Right lobe of liver (tissue), 6 donors: ENCODE measurements at regions not wholly inside any gene's neighbourhood (a gene's known extent, or its start where the extent isn't known, plus 50 kb on each side); places are given as distances from the start of the nearest gene placed in this dataset.

Source experiments
- ATAC-seq, 4 donors: fragments of 200-7000 bp; cut with Tn5 transposase; one replicate each; pipeline ENCODE4 v1.9.1; 2020; ENCODE audit warnings: mild to moderate bottlenecking in 4 of 4, moderate library complexity in 4 of 4
- DNase-seq, 3 donors: peaks; one replicate each; pipeline ENCODE4 v3.0.0-alpha.2; 2020
- H3K27ac ChIP-seq, 3 donors: fragments of 200-600 bp; one replicate each; pipeline ENCODE4 v1.8.0; 2022
- H3K27me3 ChIP-seq, 2 donors: fragments of 200-600 bp; one replicate each; pipeline ENCODE4 v1.8.0; 2022
- H3K36me3 ChIP-seq, 4 donors: fragments of 200-600 bp; sonication (generic) in 1 of 4; one replicate each; pipeline versions ENCODE4 v1.5.1 to v1.8.0; 2017 to 2022; ENCODE audit warnings: control low read depth in 1 of 4
- H3K4me1 ChIP-seq, 4 donors: fragments of 200-600 bp; sonication (generic) in 1 of 4; one replicate each; pipeline versions ENCODE4 v1.5.1 to v1.8.0; 2017 to 2022; ENCODE audit warnings: control low read depth in 1 of 4
- H3K4me3 ChIP-seq, 3 donors: fragments of 200-600 bp; one replicate each; pipeline ENCODE4 v1.8.0; 2022
- H3K9me3 ChIP-seq, 4 donors: fragments of 200-600 bp; sonication (generic) in 1 of 4; one replicate each; pipeline versions ENCODE4 v1.5.1 to v1.8.0; 2017 to 2022; ENCODE audit warnings: control low read depth in 1 of 4
- POLR2A ChIP-seq: fragments of 450-650 bp; IDR thresholded peaks from one replicate; pipeline ENCODE4 v1.6.1; 2017; ENCODE audit warnings: antibody characterized with exemption, mild to moderate bottlenecking
- WGBS: methylation state at CpG from one replicate; pipeline ENCODE4 v1.1.6; 2018; ENCODE audit warnings: low coverage, low lambda C conversion rate; ENCODE audit not compliant: insufficient coverage; ENCODE audit errors: missing lambda C conversion rate; 5-methylcytosine and 5-hydroxymethylcytosine counted together
- intact Hi-C, 2 donors: fragments of 100-400 bp; cut with DNase I; formaldehyde crosslinking; loops; one replicate each; pipeline versions ENCODE4 v1.11.2 to v1.14.1; 2022
- TF ChIP-seq, protein P1 (sequence below), 4 donors: fragments of 200-600 bp in 3 of 4; fragments of 450-650 bp in 1 of 4; IDR thresholded peaks; one replicate each; pipeline versions ENCODE4 v1.5.1 to v1.8.0; 2016 to 2022; ENCODE audit warnings: antibody characterized with exemption in 4 of 4, mild to moderate bottlenecking in 2 of 4
- donor health status: DM: no; HTN: yes; CAD: no.
- donor health status: DM: no; HTN: no; CAD: no.
- donor health status: DM: no; HTN: no; CAD: no.
- donor health status: DM: no; HTN: yes; CAD: no.
- donor health status: DM: no; HTN: yes; CAD: no.

GRCh38 chr9:26334706-26335105 is 557.9 kb downstream of the CAAP1 start:
- no peaks in the 10 kb centered on the region for H3K27me3 ChIP-seq

DNA sequence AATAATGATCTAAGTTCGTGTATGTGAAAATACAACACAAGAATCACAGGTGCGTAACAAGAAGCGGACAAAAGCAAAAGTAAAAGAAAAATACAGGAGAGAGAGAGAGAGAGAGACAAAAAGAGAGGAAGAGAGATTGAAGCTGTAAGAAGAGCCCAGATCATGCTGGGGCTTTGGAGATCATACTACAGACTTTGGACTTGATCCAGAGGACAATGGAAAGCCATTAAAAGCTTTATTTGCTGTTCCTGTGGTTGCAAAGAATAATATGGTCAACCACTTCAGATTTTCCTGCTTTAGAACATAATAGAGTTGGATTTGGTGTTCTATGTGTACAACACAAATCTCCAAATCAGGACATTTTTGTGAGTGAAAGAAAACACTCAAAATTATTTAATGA is 561.4 kb downstream of the CAAP1 start:
- TF ChIP-seq, protein P1, sequence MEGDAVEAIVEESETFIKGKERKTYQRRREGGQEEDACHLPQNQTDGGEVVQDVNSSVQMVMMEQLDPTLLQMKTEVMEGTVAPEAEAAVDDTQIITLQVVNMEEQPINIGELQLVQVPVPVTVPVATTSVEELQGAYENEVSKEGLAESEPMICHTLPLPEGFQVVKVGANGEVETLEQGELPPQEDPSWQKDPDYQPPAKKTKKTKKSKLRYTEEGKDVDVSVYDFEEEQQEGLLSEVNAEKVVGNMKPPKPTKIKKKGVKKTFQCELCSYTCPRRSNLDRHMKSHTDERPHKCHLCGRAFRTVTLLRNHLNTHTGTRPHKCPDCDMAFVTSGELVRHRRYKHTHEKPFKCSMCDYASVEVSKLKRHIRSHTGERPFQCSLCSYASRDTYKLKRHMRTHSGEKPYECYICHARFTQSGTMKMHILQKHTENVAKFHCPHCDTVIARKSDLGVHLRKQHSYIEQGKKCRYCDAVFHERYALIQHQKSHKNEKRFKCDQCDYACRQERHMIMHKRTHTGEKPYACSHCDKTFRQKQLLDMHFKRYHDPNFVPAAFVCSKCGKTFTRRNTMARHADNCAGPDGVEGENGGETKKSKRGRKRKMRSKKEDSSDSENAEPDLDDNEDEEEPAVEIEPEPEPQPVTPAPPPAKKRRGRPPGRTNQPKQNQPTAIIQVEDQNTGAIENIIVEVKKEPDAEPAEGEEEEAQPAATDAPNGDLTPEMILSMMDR (IDR thresholded peaks at IDR 0.05), result no peak
- no peak for TF ChIP-seq POLR2A
- no peak overlapping the region for H3K27ac ChIP-seq
- ATAC-seq (no peak), DNase-seq (no peak)
- no peak overlapping the region for H3K4me3 ChIP-seq
- no peaks in the 10 kb centered on the region for H3K9me3 ChIP-seq
- H3K27me3 ChIP-seq, result no peaks in the 10 kb centered on the region
- H3K36me3 ChIP-seq, result no peaks in the 10 kb centered on the region
- H3K4me1 ChIP-seq, result no peaks in the 10 kb centered on the region
- intact Hi-C loops, result no loop called here
- 77% methylated on average over 3 of the region's 3 CpGs for WGBS

More at GRCh38 chr9:26334706-26335105, 557.9 kb downstream of the CAAP1 start:
- ATAC-seq (no peak), DNase-seq (no peak)
- no peaks in the 10 kb centered on the region for H3K36me3 ChIP-seq
- TF ChIP-seq POLR2A, result no peak
- TF ChIP-seq, protein P1 (IDR thresholded peaks at IDR 0.05), result no peak
- no peak overlapping the region for H3K27ac ChIP-seq
- no peaks in the 10 kb centered on the region for H3K9me3 ChIP-seq
- no peak overlapping the region for H3K4me3 ChIP-seq
- intact Hi-C loops, result no loop called here
- H3K4me1 ChIP-seq, result no peaks in the 10 kb centered on the region
- WGBS, result 63% methylated on average over 4 of the region's 4 CpGs

DNA sequence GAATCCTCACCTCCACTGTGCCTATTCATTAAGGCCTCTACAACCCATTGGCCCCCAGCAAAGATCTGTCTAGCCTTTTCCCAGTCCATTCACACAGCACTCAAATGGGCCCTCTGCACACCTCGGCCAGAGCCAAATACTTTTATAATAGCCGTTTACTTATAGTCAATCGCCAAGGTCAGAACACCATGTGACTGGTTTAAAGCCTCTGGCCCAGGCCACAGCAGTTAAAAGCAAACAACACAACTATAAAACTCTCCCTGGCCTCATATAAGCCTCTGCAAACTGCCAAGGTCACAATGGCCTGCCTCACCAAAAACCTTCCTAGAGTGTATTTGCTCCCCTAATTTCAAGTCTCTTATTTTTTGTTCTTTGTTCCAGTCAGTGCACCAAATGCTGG is 562.6 kb downstream of the CAAP1 start:
- 15% methylated on average over 3 of the region's 3 CpGs for WGBS
- TF ChIP-seq, protein P1 (IDR thresholded peaks at IDR 0.05), result no peak
- TF ChIP-seq POLR2A, result no peak
- no peaks in the 10 kb centered on the region for H3K4me1 ChIP-seq
- ATAC-seq, result no peak
- DNase-seq, result no peak
- no peak overlapping the region for H3K27ac ChIP-seq
- H3K4me3 ChIP-seq, result no peak overlapping the region
- no peaks in the 10 kb centered on the region for H3K9me3 ChIP-seq
- H3K27me3 ChIP-seq, result no peaks in the 10 kb centered on the region
- intact Hi-C loops, result no loop called here
- H3K36me3 ChIP-seq, result no peaks in the 10 kb centered on the region

DNA sequence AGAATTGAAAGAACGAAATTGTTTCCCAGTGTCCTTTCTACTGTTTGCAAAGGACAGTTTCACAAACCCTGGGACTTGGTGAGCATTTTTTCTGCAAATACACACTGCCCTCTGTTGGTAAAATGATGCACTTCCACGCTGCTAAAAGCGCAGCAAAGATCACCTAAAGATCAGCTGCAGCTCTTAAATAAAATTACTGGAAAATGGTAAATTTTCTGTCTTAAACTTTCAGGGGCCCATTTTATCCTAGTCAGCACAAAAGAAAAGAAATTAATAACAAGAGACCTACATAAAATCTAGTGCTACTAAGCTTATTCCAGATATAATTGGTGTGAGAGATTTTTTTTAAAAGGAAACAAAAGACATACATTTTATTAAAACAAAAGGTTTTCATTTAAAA is 566.0 kb downstream of the CAAP1 start:
- Histone ChIP-seq H3K9me3 (no peaks in the 10 kb centered on the region), H3K27ac (no peak overlapping the region), H3K4me3 (no peak overlapping the region), H3K4me1 (no peaks in the 10 kb centered on the region), H3K27me3 (no peaks in the 10 kb centered on the region), H3K36me3 (no peaks in the 10 kb centered on the region)
- DNase-seq (peak in 1 of 3 donors; percentile 46), ATAC-seq (peak; percentile 81 to 89 (median 84))
- intact Hi-C loops, result no loop called here
- no peak for TF ChIP-seq POLR2A
- TF ChIP-seq, protein P1 (IDR thresholded peaks at IDR 0.05), result peak; percentile 69 to 81 (median 76)
- WGBS, result 0% methylated on average over 3 of the region's 3 CpGs

DNA sequence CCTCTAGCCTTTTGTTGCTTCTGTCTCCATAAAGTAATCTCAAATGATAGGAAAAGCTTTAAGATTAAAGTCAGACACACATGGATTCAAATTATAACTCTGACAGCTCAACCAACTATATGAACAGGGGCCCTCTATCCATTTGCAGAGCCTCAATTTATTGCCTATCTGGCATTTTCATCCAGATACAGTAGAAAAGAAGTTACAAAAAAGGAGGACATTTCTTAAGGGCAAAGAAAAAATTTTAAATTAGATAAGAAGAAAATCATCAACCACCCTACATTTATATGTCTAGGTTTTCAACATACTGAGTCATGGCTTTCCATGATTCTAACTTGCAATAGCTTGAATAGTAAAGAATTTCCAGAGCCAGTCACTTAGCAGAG is 567.2 kb downstream of the CAAP1 start:
- no peaks in the 10 kb centered on the region for H3K36me3 ChIP-seq
- H3K9me3 ChIP-seq, result no peaks in the 10 kb centered on the region
- no peak overlapping the region for H3K4me3 ChIP-seq
- DNase-seq (no peak), ATAC-seq (no peak)
- no peaks in the 10 kb centered on the region for H3K27me3 ChIP-seq
- intact Hi-C loops, result no loop called here
- H3K4me1 ChIP-seq, result no peaks in the 10 kb centered on the region
- no peak overlapping the region for H3K27ac ChIP-seq
- no peak for TF ChIP-seq POLR2A
- TF ChIP-seq, protein P1 (IDR thresholded peaks at IDR 0.05), result no peak
